NB4 (cell line): ENCODE measurements at regions not wholly inside any gene's neighbourhood (a gene's known extent, or its start where the extent isn't known, plus 50 kb on each side); places are given as distances from the start of the nearest gene placed in this dataset.

ENCODE experiments used
- TF ChIP-seq, protein P1 (sequence below): IDR thresholded peaks from 2 replicates; pipeline ENCODE4 v1.6.1; 2011; ENCODE audit warnings: low read depth, low read length
- TF ChIP-seq, protein P2 (sequence below): IDR thresholded peaks from one replicate; pipeline ENCODE4 v1.5.1; 2012; ENCODE audit warnings: low read depth, low read length

DNA sequence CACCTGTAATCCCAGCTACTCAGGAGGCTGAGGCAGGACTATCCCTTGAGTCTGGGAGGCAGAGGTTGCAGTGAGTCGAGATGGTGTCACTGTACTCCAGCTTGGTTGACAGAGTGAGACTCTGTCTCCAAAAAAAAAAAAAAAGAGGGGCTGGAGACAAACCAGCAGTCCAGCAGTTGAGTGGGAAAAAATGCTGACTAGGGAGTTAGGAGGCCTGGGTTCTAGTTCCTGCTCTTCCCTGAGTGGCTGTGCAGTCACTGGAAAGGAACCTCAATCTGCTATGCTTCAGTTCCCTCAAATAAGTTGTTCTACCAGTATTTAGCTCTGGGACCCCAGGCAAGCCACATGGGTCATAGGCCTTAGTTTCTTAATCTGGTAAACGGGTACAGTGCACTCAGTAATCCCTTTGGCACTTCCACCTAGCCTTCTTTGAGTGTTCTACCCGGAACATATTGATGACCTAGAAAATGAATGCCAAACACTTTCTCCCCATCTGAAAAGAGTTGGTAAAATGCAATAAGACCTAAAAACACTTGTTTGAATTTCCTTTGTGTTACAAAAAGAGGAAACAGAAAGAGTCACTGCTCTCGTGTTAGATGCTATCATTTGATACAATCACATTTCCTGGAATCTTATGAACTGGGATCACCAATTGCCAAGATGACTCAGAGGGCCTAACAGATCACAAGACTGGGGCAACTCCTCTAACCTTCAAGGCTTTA lies 99.3 kb upstream of the EGFL6 start:
- TF ChIP-seq, protein P1, sequence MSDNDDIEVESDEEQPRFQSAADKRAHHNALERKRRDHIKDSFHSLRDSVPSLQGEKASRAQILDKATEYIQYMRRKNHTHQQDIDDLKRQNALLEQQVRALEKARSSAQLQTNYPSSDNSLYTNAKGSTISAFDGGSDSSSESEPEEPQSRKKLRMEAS, result no peak
- TF ChIP-seq, protein P2, sequence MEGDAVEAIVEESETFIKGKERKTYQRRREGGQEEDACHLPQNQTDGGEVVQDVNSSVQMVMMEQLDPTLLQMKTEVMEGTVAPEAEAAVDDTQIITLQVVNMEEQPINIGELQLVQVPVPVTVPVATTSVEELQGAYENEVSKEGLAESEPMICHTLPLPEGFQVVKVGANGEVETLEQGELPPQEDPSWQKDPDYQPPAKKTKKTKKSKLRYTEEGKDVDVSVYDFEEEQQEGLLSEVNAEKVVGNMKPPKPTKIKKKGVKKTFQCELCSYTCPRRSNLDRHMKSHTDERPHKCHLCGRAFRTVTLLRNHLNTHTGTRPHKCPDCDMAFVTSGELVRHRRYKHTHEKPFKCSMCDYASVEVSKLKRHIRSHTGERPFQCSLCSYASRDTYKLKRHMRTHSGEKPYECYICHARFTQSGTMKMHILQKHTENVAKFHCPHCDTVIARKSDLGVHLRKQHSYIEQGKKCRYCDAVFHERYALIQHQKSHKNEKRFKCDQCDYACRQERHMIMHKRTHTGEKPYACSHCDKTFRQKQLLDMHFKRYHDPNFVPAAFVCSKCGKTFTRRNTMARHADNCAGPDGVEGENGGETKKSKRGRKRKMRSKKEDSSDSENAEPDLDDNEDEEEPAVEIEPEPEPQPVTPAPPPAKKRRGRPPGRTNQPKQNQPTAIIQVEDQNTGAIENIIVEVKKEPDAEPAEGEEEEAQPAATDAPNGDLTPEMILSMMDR, result no peak
